Gastroesophageal sphincter (tissue), 4 donors: ENCODE measurements at regions not wholly inside any gene's neighbourhood (a gene's known extent, or its start where the extent isn't known, plus 50 kb on each side); places are given as distances from the start of the nearest gene placed in this dataset.

ENCODE experiments used
- ATAC-seq: fragments of 150-250 bp; one replicate; pipeline ENCODE4 v1.9.1; 2016; ENCODE audit warnings: mild to moderate bottlenecking, moderate library complexity
- H3K27ac ChIP-seq, 4 donors: fragments of 200-600 bp; sonication (generic) in 3 of 4; 1 replicate in 3 of 4; 2 replicates in 1 of 4; pipeline ENCODE4 v1.5.1; 2016 to 2019
- H3K27me3 ChIP-seq: fragments of 200-600 bp; sonication (generic); one replicate; pipeline ENCODE4 v1.5.1; 2019
- H3K36me3 ChIP-seq, 2 donors: fragments of 200-600 bp; sonication (generic); one replicate each; pipeline ENCODE4 v1.5.1; 2019; ENCODE audit warnings: control low read depth in 1 of 2
- H3K4me1 ChIP-seq, 3 donors: fragments of 200-600 bp; sonication (generic); 1 replicate in 2 of 3; 2 replicates in 1 of 3; pipeline ENCODE4 v1.5.1; 2016 to 2019; ENCODE audit warnings: control low read depth in 2 of 3
- H3K4me3 ChIP-seq, 2 donors: fragments of 200-600 bp; sonication (generic); one replicate each; pipeline ENCODE4 v1.5.1; 2019; ENCODE audit warnings: mild to moderate bottlenecking in 1 of 2, moderate library complexity in 1 of 2
- H3K9me3 ChIP-seq, 3 donors: fragments of 200-600 bp; sonication (generic); one replicate each; pipeline ENCODE4 v1.5.1; 2017 to 2019; ENCODE audit warnings: control low read depth in 2 of 3
- EP300 ChIP-seq: sonication (generic); formaldehyde crosslinking; IDR thresholded peaks from one replicate; pipeline ENCODE4 v1.6.1; 2017; ENCODE audit warnings: antibody characterized with exemption, mild to moderate bottlenecking
- POLR2A ChIP-seq, 2 donors: fragments of 450-650 bp; IDR thresholded peaks; one replicate each; pipeline ENCODE4 v1.6.1; 2017; ENCODE audit warnings: antibody characterized with exemption in 2 of 2, mild to moderate bottlenecking in 2 of 2, moderate library complexity in 1 of 2
- POLR2AphosphoS5 ChIP-seq: sonication (generic); formaldehyde crosslinking; IDR thresholded peaks from one replicate; pipeline ENCODE4 v1.6.1; 2017; ENCODE audit warnings: antibody characterized with exemption
- WGBS, 2 donors: methylation state at CpG; one replicate each; pipeline ENCODE4 v1.1.5; 2018; ENCODE audit warnings: low coverage in 1 of 2; 5-methylcytosine and 5-hydroxymethylcytosine counted together
- TF ChIP-seq, protein P1 (sequence below), 4 experiments: fragments of 200-600 bp in 2 of 4; fragments of 450-650 bp in 2 of 4; sonication (generic) in 1 of 4; IDR thresholded peaks; one replicate each; pipeline ENCODE4 v1.5.1; 2017 to 2019; ENCODE audit warnings: antibody characterized with exemption in 4 of 4, mild to moderate bottlenecking in 2 of 4, moderate library complexity in 2 of 4

DNA sequence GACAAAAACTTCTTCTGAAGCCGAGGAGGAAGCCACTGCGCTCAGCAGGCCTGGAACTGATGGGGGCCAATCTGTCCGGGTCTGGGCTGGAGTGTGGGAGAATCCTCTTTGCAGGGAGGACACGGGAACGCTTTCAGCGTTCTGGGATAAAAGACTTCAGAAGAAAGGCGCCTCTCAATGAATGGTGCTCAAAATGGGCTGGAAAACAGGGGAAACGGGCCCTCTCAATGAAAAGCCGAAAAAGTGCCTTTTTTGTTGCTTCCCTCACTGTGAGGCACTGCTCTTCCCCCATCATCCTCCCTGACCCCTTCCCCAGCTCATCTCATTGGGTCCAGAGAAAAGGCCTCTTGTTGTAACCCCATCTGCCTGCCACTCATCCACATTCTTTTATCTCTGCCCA lies 119.5 kb upstream of the LRIG1 start:
- no peaks in the 10 kb centered on the region for H3K27me3 ChIP-seq
- no peak overlapping the region for H3K4me3 ChIP-seq
- no peak overlapping the region for H3K27ac ChIP-seq

DNA sequence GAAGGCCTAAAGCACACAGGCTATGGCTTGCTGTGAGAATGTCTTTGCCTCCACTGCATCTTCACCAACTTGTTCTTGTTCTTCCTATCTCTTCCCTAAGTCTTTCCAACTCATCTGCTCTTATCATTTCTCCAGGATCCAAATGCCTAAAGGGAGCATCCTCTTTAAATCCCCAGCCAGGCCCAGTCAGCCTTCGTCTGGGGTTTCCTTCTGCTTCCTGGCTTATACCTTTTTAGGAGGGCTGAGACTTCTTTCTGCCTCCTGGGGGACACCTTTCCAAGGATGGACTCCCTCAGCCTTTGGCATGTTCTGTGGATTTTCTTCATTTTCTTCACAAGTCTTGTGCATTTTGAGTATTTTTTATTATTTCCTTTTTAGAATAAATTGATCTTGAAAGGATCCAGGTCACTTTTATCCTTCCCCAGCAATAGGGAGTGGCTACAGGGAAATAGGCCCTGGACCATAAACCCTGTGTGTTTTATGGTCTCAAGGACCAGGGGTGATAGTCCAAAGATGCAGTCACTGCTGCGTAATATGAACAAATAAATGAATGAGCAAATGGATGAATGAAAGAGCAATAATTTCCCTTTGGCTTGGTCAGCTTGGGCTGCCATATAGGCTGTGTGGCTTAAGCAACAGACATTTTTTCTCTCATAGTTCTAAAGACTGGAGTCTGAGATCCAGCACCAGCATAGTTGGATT lies 122.1 kb upstream of the LRIG1 start:
- WGBS, 2 donors, result 83 to 85% methylated on average over 2 of the region's 2 CpGs
- TF ChIP-seq POLR2AphosphoS5, result no peak
- TF ChIP-seq, protein P1, sequence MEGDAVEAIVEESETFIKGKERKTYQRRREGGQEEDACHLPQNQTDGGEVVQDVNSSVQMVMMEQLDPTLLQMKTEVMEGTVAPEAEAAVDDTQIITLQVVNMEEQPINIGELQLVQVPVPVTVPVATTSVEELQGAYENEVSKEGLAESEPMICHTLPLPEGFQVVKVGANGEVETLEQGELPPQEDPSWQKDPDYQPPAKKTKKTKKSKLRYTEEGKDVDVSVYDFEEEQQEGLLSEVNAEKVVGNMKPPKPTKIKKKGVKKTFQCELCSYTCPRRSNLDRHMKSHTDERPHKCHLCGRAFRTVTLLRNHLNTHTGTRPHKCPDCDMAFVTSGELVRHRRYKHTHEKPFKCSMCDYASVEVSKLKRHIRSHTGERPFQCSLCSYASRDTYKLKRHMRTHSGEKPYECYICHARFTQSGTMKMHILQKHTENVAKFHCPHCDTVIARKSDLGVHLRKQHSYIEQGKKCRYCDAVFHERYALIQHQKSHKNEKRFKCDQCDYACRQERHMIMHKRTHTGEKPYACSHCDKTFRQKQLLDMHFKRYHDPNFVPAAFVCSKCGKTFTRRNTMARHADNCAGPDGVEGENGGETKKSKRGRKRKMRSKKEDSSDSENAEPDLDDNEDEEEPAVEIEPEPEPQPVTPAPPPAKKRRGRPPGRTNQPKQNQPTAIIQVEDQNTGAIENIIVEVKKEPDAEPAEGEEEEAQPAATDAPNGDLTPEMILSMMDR (IDR thresholded peaks at IDR 0.05), result no peak
- TF ChIP-seq POLR2A (IDR thresholded peaks at IDR 0.05), result no peak
- TF ChIP-seq EP300, result no peak
- Histone ChIP-seq H3K36me3 (no peaks in the 10 kb centered on the region), H3K4me1 (peaks cover 0 to 27% (median 5%) of the 10 kb centered on the region in 3 donors), H3K27ac (no peak overlapping the region), H3K9me3 (no peaks in the 10 kb centered on the region), H3K4me3 (no peak overlapping the region), H3K27me3 (no peaks in the 10 kb centered on the region)
- ATAC-seq, result no peak

More for the DNA sequence above, 119.5 kb upstream of the LRIG1 start:
- 80 to 82% methylated on average over 4 to 9 of the region's 9 CpGs for WGBS, 2 donors
- no peaks in the 10 kb centered on the region for H3K9me3 ChIP-seq
- H3K36me3 ChIP-seq, result no peaks in the 10 kb centered on the region
- TF ChIP-seq EP300 (no peak), POLR2AphosphoS5 (no peak), POLR2A (IDR thresholded peaks at IDR 0.05) (no peak)
- TF ChIP-seq, protein P1 (IDR thresholded peaks at IDR 0.05), result no peak
- ATAC-seq, result no peak
- H3K4me1 ChIP-seq, result peaks cover 6 to 41% (median 7%) of the 10 kb centered on the region in 3 donors

DNA sequence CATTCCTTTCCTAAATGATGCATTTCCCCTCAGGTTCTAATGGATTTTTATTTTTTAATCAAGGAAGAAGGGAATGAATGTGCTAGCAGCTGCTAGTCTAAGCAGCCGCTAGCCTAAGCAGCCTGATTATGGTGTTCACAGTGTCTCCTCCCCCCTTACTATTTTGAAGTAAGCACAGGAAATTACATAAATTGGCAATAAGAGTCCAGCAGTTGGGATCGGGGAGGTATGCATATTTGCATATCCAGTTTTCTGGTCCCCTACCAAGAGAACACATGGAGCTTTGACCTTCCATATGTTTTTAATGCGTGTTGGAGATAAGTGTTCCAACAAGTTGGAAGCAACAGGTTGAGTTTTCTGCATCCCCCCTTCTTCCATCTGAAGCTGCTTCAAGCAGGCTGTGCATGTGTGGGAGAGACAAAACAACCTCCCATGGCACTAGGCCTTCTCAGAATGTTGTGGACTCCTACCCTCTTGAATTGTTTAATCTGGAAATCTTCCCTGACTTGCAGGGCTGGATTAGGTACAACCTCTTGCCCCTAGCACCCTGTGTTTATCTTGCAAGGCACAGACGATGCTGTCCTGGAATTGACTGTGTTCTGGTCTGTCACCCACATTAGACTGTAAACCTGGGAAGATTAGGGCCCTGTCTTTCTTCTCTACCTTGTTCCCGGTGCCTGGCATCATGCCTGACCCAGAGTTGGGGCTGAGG lies 124.8 kb upstream of the LRIG1 start:
- H3K4me3 ChIP-seq, result no peak overlapping the region
- H3K36me3 ChIP-seq, result no peaks in the 10 kb centered on the region
- 32 to 72% methylated on average over 4 to 5 of the region's 5 CpGs for WGBS, 2 donors
- no peak for TF ChIP-seq EP300
- TF ChIP-seq POLR2AphosphoS5, result no peak
- TF ChIP-seq, protein P1 (IDR thresholded peaks at IDR 0.05), result no peak
- no peak for TF ChIP-seq POLR2A (IDR thresholded peaks at IDR 0.05)
- no peaks in the 10 kb centered on the region for H3K9me3 ChIP-seq
- H3K4me1 ChIP-seq, result peaks cover 0 to 15% (median 0%) of the 10 kb centered on the region in 3 donors
- no peaks in the 10 kb centered on the region for H3K27me3 ChIP-seq
- ATAC-seq, result no peak
- no peak overlapping the region for H3K27ac ChIP-seq

DNA sequence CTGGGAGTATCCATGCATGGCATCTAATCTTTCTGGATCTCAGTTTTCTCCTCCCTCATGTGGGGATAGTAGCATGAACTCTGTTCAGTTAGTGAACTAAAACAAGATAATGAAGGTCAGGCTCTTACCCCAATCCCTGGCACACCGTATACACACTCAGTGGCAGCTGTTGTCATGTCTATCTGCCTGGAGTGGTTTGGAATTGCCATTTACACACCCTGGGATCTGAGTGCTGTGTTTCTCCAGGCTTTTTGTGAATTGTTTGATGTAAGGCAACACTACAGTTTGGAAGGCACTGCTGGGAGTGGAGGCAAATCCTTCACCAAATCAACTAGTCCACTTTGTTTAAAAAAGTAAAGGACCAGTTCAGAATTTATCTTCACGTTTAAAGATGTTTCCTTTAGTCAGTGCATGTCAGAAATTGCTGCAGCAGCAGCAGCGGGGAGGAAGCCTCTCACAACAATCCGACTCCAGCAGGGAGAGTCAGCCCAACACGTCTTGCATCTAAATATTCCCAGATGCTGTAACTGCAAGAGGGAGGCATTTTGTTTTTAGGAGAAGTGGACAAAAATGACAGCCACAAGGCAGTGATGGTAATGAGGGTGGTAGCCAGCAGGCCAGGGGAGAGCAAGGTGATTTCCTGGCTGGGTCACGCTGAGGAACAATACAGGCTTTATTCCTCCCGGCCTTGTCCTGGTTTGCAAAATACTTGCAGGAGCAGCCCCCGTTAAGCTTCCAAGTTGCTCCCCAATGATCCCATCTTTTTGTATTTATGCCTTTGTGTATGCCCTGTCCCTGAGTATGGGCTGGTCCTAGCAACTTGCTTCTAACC lies 128.5 kb upstream of the LRIG1 start:
- Histone ChIP-seq H3K27ac (no peak overlapping the region), H3K9me3 (no peaks in the 10 kb centered on the region), H3K4me1 (peaks cover 0 to 15% (median 0%) of the 10 kb centered on the region in 3 donors), H3K4me3 (no peak overlapping the region), H3K27me3 (no peaks in the 10 kb centered on the region), H3K36me3 (no peaks in the 10 kb centered on the region)
- WGBS, 2 donors, result 61 to 69% methylated on average over 6 to 8 of the region's 8 CpGs
- ATAC-seq, result no peak
- TF ChIP-seq EP300 (no peak), POLR2AphosphoS5 (no peak), POLR2A (IDR thresholded peaks at IDR 0.05) (no peak)
- TF ChIP-seq, protein P1 (IDR thresholded peaks at IDR 0.05), result no peak
